ENCODE measurements at regions not wholly inside any gene's neighbourhood (a gene's known extent, or its start where the extent isn't known, plus 50 kb on each side); places are given as distances from the start of the nearest gene placed in this dataset.

GRCh38 chr10:110401401-110402076 is 96.2 kb upstream of the DUSP5 start:
- no peaks in the 10 kb centered on the region for H3K27me3 ChIP-seq
- H3K4me3 ChIP-seq, result no peak overlapping the region
- no peak overlapping the region for H3K27ac ChIP-seq
- no peaks in the 10 kb centered on the region for H3K36me3 ChIP-seq
- H3K4me1 ChIP-seq, result peaks cover 7% of the 10 kb centered on the region
- DNase-seq (no peak), ATAC-seq (no peak)
- intact Hi-C loops (cut with DNase I), result no loop called here
- H3K9me3 ChIP-seq, result no peaks in the 10 kb centered on the region
- no peak for TF ChIP-seq CTCF (IDR thresholded peaks at IDR 0.05)

DNA sequence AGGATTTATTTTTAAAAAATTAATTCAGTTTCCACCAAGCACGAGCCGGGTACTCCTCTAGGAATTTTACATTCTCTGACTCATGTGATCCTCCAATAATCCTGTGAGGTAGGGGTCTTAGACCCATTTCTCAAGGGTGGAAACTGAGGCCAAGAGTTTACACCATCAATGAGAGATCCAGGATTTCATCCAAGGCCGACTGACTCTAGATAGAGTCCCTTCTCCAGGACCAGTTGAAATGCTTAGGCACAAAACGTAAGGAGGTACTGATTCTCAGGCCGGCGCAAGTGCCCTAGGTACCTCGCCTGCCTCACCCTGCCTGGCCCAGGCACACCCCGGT is 95.7 kb upstream of the DUSP5 start:
- no peak for TF ChIP-seq CTCF (IDR thresholded peaks at IDR 0.05)
- H3K36me3 ChIP-seq, result no peaks in the 10 kb centered on the region
- H3K4me3 ChIP-seq, result no peak overlapping the region
- H3K27ac ChIP-seq, result no peak overlapping the region
- H3K27me3 ChIP-seq, result no peaks in the 10 kb centered on the region
- H3K4me1 ChIP-seq, result peaks cover 7% of the 10 kb centered on the region
- H3K9me3 ChIP-seq, result no peaks in the 10 kb centered on the region
- no peak for ATAC-seq
- intact Hi-C loops (cut with DNase I), result no loop called here
- DNase-seq, result no peak

DNA sequence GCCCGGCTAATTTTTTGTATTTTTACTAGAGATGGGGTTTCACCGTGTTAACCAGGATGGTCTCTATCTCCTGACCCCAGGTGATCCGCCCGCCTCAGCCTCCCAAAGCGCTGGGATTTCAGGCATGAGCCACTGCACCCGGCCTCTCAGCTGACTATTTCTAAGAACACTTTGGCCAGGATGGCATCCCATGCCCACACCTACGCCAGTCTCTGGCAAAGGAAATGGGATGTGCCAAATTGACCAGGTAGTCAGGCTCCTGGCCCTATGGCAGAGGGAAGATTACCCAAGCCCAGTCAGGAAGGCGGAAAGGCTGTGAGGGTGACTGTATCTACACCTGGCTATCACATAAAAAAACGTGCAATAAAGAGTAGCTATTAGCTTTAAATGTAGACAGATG is 94.1 kb upstream of the DUSP5 start:
- no peak for DNase-seq
- H3K9me3 ChIP-seq, result no peaks in the 10 kb centered on the region
- no peak for ATAC-seq
- H3K36me3 ChIP-seq, result no peaks in the 10 kb centered on the region
- H3K4me1 ChIP-seq, result peaks cover 7% of the 10 kb centered on the region
- no peaks in the 10 kb centered on the region for H3K27me3 ChIP-seq
- no peak for TF ChIP-seq CTCF (IDR thresholded peaks at IDR 0.05)
- intact Hi-C loops (cut with DNase I), result no loop called here
- no peak overlapping the region for H3K27ac ChIP-seq
- no peak overlapping the region for H3K4me3 ChIP-seq

GRCh38 chr10:110404413-110404812 is 93.3 kb upstream of the DUSP5 start:
- Histone ChIP-seq H3K27ac (no peak overlapping the region), H3K27me3 (no peaks in the 10 kb centered on the region), H3K36me3 (no peaks in the 10 kb centered on the region), H3K4me3 (no peak overlapping the region), H3K4me1 (no peaks in the 10 kb centered on the region), H3K9me3 (no peaks in the 10 kb centered on the region)
- DNase-seq (no peak), ATAC-seq (no peak)
- intact Hi-C loops (cut with DNase I), result no loop called here
- TF ChIP-seq CTCF (IDR thresholded peaks at IDR 0.05), result no peak

GRCh38 chr10:110404825-110405224 is 92.9 kb upstream of the DUSP5 start:
- intact Hi-C loops (cut with DNase I), result no loop called here
- TF ChIP-seq CTCF (IDR thresholded peaks at IDR 0.05), result no peak
- ATAC-seq (no peak), DNase-seq (no peak)
- Histone ChIP-seq H3K9me3 (no peaks in the 10 kb centered on the region), H3K4me1 (no peaks in the 10 kb centered on the region), H3K36me3 (no peaks in the 10 kb centered on the region), H3K27me3 (no peaks in the 10 kb centered on the region), H3K4me3 (no peak overlapping the region), H3K27ac (no peak overlapping the region)

DNA sequence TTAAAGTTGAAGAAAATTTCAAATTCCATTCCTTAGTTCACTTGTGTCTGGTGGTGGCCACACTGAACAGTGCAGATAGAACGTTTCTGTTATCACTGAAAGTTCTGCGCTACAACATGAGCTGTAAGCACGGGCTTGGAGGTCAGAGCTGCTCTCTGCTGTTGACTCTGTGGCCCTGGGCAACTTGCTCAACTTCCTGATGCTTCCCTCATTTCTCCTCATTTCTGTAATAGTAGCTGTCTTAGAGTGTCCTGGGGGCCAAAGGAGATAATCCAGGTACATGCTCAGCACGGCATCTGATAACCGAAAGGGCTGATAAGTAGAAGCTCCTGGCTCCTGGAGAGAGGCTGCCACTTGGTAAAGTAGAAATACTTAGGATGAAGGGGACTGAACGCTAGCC is 92.3 kb upstream of the DUSP5 start:
- Histone ChIP-seq H3K4me1 (peaks cover 4% of the 10 kb centered on the region), H3K9me3 (no peaks in the 10 kb centered on the region), H3K4me3 (no peak overlapping the region), H3K36me3 (no peaks in the 10 kb centered on the region), H3K27me3 (no peaks in the 10 kb centered on the region), H3K27ac (no peak overlapping the region)
- TF ChIP-seq CTCF (IDR thresholded peaks at IDR 0.05), result no peak
- ATAC-seq (no peak), DNase-seq (no peak)
- intact Hi-C loops (cut with DNase I), result no loop called here
